Endodermal cell (in vitro differentiated cells): ENCODE measurements at regions not wholly inside any gene's neighbourhood (a gene's known extent, or its start where the extent isn't known, plus 50 kb on each side); places are given as distances from the start of the nearest gene placed in this dataset.

Experiments used
- DNase-seq: peaks from one replicate; pipeline ENCODE4 v3.0.0-alpha.2; 2017
- H3K27ac ChIP-seq: 2 replicates; pipeline ENCODE4 v1.5.1; 2013; ENCODE audit warnings: mild to moderate bottlenecking, low read depth, low read length, moderate library complexity
- H3K27me3 ChIP-seq: 2 replicates; pipeline ENCODE4 v1.6.1; 2013; ENCODE audit warnings: mild to moderate bottlenecking, low read length, moderate library complexity; ENCODE audit not compliant: insufficient read depth, control insufficient read depth, poor library complexity, severe bottlenecking
- H3K36me3 ChIP-seq: 2 replicates; pipeline ENCODE4 v1.7.0; 2013; ENCODE audit warnings: mild to moderate bottlenecking, low read length, moderate library complexity; ENCODE audit not compliant: control insufficient read depth, insufficient read depth
- H3K4me1 ChIP-seq: one replicate; pipeline ENCODE4 v1.7.0; 2013; ENCODE audit warnings: low read length; ENCODE audit not compliant: control insufficient read depth, insufficient read depth
- H3K4me3 ChIP-seq: 2 replicates; pipeline ENCODE4 v1.5.1; 2013; ENCODE audit warnings: mild to moderate bottlenecking, low read length, moderate library complexity
- H3K9ac ChIP-seq: 2 replicates; pipeline ENCODE4 v1.6.1; 2013; ENCODE audit warnings: mild to moderate bottlenecking, low read length, moderate library complexity; ENCODE audit not compliant: poor library complexity, severe bottlenecking; ENCODE audit errors: extremely low read depth
- H3K9me3 ChIP-seq: 2 replicates; pipeline ENCODE4 v1.6.1; 2013; ENCODE audit warnings: mild to moderate bottlenecking, low read length, moderate library complexity; ENCODE audit not compliant: control insufficient read depth
- H3K27ac Mint-ChIP-seq: 2 replicates; pipeline ENCODE4 v1.8.0; 2020; ENCODE audit warnings: mixed read lengths
- H3K27me3 Mint-ChIP-seq: 2 replicates; pipeline ENCODE4 v1.8.0; 2021; ENCODE audit warnings: mild to moderate bottlenecking, mixed read lengths; ENCODE audit not compliant: insufficient read depth
- H3K36me3 Mint-ChIP-seq: 2 replicates; pipeline ENCODE4 v1.8.0; 2020; ENCODE audit warnings: low read depth, mixed read lengths
- H3K4me1 Mint-ChIP-seq: 2 replicates; pipeline ENCODE4 v1.8.0; 2020; ENCODE audit warnings: mixed read lengths
- H3K4me3 Mint-ChIP-seq: 2 replicates; pipeline ENCODE4 v1.8.0; 2020; ENCODE audit warnings: mild to moderate bottlenecking, moderate library complexity, mixed read lengths
- H3K9me3 Mint-ChIP-seq: 2 replicates; pipeline ENCODE4 v1.8.0; 2020; ENCODE audit warnings: mild to moderate bottlenecking, mixed read lengths
- CTCF ChIP-seq: fragments of 200-600 bp; sonication (generic); conservative IDR thresholded peaks from 2 replicates; pipeline ENCODE4 v1.5.0; 2021; ENCODE audit warnings: antibody characterized with exemption, mild to moderate bottlenecking
- WGBS, 2 experiments: methylation state at CpG; one replicate each; pipeline versions ENCODE4 v1.1.5 to v1.1.7; 2013; ENCODE audit warnings: missing lambda C conversion rate in 2 of 2, mixed read lengths in 1 of 2; ENCODE audit not compliant: insufficient coverage in 1 of 2, insufficient read length in 1 of 2; 5-methylcytosine and 5-hydroxymethylcytosine counted together

- peaks cover 26% of the 10 kb centered on the region for H3K9me3 ChIP-seq
- no peak overlapping the region for H3K4me3 ChIP-seq
- Mint-ChIP-seq H3K27ac (no peak overlapping the region), H3K36me3 (no peaks in the 10 kb centered on the region), H3K27me3 (no peaks in the 10 kb centered on the region), H3K4me3 (no peak overlapping the region), H3K9me3 (peaks cover 6% of the 10 kb centered on the region), H3K4me1 (peaks cover 18% of the 10 kb centered on the region)
- DNase-seq = no peak
- no peaks in the 10 kb centered on the region for H3K27me3 ChIP-seq
- no peaks in the 10 kb centered on the region for H3K36me3 ChIP-seq
- TF ChIP-seq CTCF = no peak
- H3K9ac ChIP-seq = no peak overlapping the region
- H3K4me1 ChIP-seq = peaks cover 3% of the 10 kb centered on the region
- no peak overlapping the region for H3K27ac ChIP-seq
- WGBS, 2 experiments = 82 to 86% methylated on average over 1 to 3 of the region's 3 CpGs
Observed at GRCh38 chr15:79640206-79640605, 208.1 kb downstream of the MINAR1 start.

- peaks cover 35% of the 10 kb centered on the region for H3K9me3 ChIP-seq
Observed at GRCh38 chr15:79641841-79642240, 209.7 kb downstream of the MINAR1 start.

GRCh38 chr15:79643393-79643792, 211.3 kb downstream of the MINAR1 start:
- Histone ChIP-seq H3K27ac (no peak overlapping the region), H3K9ac (no peak overlapping the region), H3K4me1 (no peaks in the 10 kb centered on the region), H3K36me3 (no peaks in the 10 kb centered on the region), H3K9me3 (peaks cover 35% of the 10 kb centered on the region), H3K4me3 (no peak overlapping the region), H3K27me3 (no peaks in the 10 kb centered on the region)
- Mint-ChIP-seq H3K36me3 (no peaks in the 10 kb centered on the region), H3K9me3 (peaks cover 13% of the 10 kb centered on the region), H3K4me1 (peaks cover 2% of the 10 kb centered on the region), H3K27me3 (no peaks in the 10 kb centered on the region), H3K27ac (no peak overlapping the region), H3K4me3 (no peak overlapping the region)
- no peak for DNase-seq
- no peak for TF ChIP-seq CTCF

More at GRCh38 chr15:79641841-79642240, 209.7 kb downstream of the MINAR1 start:
- Histone ChIP-seq H3K4me1 (no peaks in the 10 kb centered on the region), H3K27ac (no peak overlapping the region), H3K4me3 (no peak overlapping the region), H3K36me3 (no peaks in the 10 kb centered on the region), H3K9ac (no peak overlapping the region), H3K27me3 (no peaks in the 10 kb centered on the region)
- no peak for DNase-seq
- Mint-ChIP-seq H3K4me3 (no peak overlapping the region), H3K9me3 (peaks cover 9% of the 10 kb centered on the region), H3K27me3 (no peaks in the 10 kb centered on the region), H3K4me1 (peaks cover 2% of the 10 kb centered on the region), H3K36me3 (no peaks in the 10 kb centered on the region), H3K27ac (no peak overlapping the region)
- TF ChIP-seq CTCF = no peak
